ENCODE measurements at regions not wholly inside any gene's neighbourhood (a gene's known extent, or its start where the extent isn't known, plus 50 kb on each side); places are given as distances from the start of the nearest gene placed in this dataset.

DNA sequence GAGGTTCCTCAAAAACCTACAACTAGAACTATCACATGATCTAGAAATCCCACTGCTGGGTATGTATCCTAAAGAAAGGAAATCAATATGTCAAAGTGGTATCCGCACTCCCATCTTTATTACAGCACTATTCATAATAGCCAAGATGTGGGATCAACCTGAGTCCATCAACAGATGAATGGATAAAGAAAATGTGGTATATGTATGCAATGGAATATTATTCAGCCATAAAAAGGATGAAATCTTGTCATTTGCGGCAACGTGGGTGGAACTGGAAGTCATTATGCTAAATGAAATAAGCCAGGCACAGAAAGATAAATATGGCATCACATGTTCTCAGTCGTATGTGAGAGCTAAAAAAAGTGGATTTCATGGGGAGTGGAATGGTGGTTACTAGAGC, 77.5 kb upstream of the DIO3 start:
- TF ChIP-seq, protein P1, sequence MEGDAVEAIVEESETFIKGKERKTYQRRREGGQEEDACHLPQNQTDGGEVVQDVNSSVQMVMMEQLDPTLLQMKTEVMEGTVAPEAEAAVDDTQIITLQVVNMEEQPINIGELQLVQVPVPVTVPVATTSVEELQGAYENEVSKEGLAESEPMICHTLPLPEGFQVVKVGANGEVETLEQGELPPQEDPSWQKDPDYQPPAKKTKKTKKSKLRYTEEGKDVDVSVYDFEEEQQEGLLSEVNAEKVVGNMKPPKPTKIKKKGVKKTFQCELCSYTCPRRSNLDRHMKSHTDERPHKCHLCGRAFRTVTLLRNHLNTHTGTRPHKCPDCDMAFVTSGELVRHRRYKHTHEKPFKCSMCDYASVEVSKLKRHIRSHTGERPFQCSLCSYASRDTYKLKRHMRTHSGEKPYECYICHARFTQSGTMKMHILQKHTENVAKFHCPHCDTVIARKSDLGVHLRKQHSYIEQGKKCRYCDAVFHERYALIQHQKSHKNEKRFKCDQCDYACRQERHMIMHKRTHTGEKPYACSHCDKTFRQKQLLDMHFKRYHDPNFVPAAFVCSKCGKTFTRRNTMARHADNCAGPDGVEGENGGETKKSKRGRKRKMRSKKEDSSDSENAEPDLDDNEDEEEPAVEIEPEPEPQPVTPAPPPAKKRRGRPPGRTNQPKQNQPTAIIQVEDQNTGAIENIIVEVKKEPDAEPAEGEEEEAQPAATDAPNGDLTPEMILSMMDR (IDR thresholded peaks at IDR 0.05; ENCODE audit: low read length) = no peak
- TF ChIP-seq EZH2 (optimal IDR thresholded peaks at IDR 0.05; ENCODE audit: low read depth, low read length) (no peak), EZH2phosphoT487 (IDR thresholded peaks at IDR 0.05; ENCODE audit: low read length) (no peak)

Measured in MM.1S (cell line).